ENCODE measurements at regions not wholly inside any gene's neighbourhood (a gene's known extent, or its start where the extent isn't known, plus 50 kb on each side); places are given as distances from the start of the nearest gene placed in this dataset.

DNA sequence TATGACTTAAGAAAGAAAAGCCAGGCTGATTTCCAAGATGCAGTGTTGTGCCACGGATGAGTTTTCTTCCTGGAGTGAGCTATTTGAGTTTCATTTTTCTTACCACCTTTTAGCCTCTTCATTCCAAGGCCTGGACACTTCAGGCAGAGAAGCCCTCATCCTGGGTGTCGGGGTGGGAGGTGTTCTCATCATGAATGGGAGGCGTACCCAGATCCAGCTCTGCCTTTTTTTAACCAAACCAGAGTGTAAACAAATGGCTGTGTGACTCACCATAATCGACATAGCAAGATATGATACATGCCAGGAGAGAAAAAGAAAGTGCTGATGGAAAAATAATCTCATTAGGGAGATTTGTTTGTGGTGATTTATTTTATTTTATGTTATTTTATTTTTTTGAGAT is 79.9 kb downstream of the ARF6 start:
- TF ChIP-seq POLR2AphosphoS5 (IDR thresholded peaks at IDR 0.05; ENCODE audit: low read depth) (no peak), CTCF (IDR thresholded peaks at IDR 0.05; ENCODE audit: insufficient read depth, low read length) (no peak), GABPA (IDR thresholded peaks at IDR 0.05; ENCODE audit: low read depth) (no peak)
